ENCODE measurements at regions not wholly inside any gene's neighbourhood (a gene's known extent, or its start where the extent isn't known, plus 50 kb on each side); places are given as distances from the start of the nearest gene placed in this dataset.

DNA sequence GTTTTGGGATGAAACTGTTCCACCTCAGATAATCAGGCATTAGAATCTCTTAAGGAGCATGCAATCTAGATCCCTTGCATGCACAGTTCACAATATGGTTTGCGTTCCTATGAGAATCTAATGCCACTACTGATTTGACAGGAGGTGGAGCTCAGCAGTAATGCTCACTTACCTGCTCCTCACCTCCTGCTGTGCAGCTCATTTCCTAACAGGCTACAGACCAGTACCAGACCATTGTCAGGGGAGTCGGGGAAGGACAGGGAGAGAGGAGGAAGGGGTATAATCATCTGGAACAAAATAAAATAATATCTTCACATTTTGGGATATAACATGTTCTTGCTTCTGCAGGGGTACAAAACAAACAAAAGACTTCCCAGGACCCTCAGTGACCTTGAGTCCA, 532.0 kb upstream of the FSHR start:
- Mint-ChIP-seq H3K4me3 (ENCODE audit: unreplicated experiment) (no peak overlapping the region), H3K9me3 (ENCODE audit: unreplicated experiment) (no peaks in the 10 kb centered on the region), H3K4me1 (ENCODE audit: insufficient read depth, unreplicated experiment) (no peaks in the 10 kb centered on the region), H3K27me3 (ENCODE audit: insufficient read depth, unreplicated experiment) (peaks cover 22% of the 10 kb centered on the region), H3K27ac (ENCODE audit: low read depth, unreplicated experiment) (no peak overlapping the region), H3K36me3 (ENCODE audit: insufficient read depth, unreplicated experiment) (no peaks in the 10 kb centered on the region)
- ChIA-PET CTCF (interaction anchor here (0.6 to 5.2 kb wide), 2 partner anchors 459 to 737 kb away, joined by 3 to 40 read pairs; no protein-coding TSS in a partner anchor), POLR2A (no interaction called here)
- BruUV-seq (replicated peaks): no TSS peak
- no peak for DNase-seq (ENCODE audit: unreplicated experiment)
- TF ChIP-seq, protein P1, sequence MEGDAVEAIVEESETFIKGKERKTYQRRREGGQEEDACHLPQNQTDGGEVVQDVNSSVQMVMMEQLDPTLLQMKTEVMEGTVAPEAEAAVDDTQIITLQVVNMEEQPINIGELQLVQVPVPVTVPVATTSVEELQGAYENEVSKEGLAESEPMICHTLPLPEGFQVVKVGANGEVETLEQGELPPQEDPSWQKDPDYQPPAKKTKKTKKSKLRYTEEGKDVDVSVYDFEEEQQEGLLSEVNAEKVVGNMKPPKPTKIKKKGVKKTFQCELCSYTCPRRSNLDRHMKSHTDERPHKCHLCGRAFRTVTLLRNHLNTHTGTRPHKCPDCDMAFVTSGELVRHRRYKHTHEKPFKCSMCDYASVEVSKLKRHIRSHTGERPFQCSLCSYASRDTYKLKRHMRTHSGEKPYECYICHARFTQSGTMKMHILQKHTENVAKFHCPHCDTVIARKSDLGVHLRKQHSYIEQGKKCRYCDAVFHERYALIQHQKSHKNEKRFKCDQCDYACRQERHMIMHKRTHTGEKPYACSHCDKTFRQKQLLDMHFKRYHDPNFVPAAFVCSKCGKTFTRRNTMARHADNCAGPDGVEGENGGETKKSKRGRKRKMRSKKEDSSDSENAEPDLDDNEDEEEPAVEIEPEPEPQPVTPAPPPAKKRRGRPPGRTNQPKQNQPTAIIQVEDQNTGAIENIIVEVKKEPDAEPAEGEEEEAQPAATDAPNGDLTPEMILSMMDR (IDR thresholded peaks at IDR 0.05; ENCODE audit: unreplicated experiment): no peak
- intact Hi-C loops (cut with micrococcal nuclease): loop anchor here (5.0 to 10.0 kb wide), 3 partner anchors 431 to 806 kb away; no protein-coding TSS in a partner anchor

DNA sequence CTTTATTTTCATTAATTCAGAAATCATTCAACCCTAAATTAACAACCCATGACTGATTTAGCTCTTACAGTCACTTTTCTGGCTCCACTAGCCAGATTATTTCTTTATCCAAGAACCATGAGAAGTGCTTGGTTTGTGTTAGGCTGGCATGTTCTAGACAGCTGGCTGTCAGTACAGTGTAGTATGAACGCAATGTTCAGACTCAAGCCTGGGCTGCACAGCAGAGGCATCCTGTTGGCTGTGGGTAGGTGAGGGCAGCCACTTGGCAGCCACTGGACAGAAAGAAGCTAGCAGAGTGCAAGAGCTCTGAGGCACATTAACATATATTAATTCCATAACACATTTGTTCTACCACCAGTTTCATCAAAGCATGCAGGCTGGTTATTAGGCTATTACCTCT, 522.9 kb upstream of the FSHR start:
- Mint-ChIP-seq H3K27ac (ENCODE audit: low read depth, unreplicated experiment) (no peak overlapping the region), H3K27me3 (ENCODE audit: insufficient read depth, unreplicated experiment) (no peaks in the 10 kb centered on the region), H3K9me3 (ENCODE audit: unreplicated experiment) (no peaks in the 10 kb centered on the region), H3K4me1 (ENCODE audit: insufficient read depth, unreplicated experiment) (no peaks in the 10 kb centered on the region), H3K4me3 (ENCODE audit: unreplicated experiment) (no peak overlapping the region), H3K36me3 (ENCODE audit: insufficient read depth, unreplicated experiment) (no peaks in the 10 kb centered on the region)
- POLR2A ChIA-PET: no interaction called here
- intact Hi-C loops (cut with micrococcal nuclease): no loop called here
- TF ChIP-seq, protein P1 (IDR thresholded peaks at IDR 0.05; ENCODE audit: unreplicated experiment): no peak
- BruUV-seq (replicated peaks): no TSS peak
- CTCF ChIA-PET: no interaction called here
- no peak for DNase-seq (ENCODE audit: unreplicated experiment)

DNA sequence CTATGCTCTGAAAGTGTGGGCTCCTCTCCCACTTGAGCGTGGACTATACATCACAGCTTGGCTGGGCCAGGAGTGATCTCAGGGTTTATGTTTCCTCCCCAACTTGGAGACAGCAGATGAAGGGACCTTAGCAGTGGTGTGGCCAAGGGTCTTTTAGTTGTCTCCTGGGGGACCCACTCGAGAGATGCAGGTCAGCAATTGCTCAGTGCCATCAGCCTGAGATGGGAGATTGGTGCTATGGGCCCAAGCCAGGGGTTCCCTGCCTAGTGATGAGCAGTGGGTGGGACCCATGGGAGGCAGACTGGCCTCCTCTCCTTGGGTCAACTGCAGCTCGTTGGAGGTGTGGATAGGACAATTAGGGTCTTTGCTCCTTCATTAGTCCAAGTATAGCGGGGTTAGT, 510.5 kb upstream of the FSHR start:
- TF ChIP-seq, protein P1 (IDR thresholded peaks at IDR 0.05; ENCODE audit: unreplicated experiment): no peak
- Mint-ChIP-seq H3K27ac (ENCODE audit: low read depth, unreplicated experiment) (no peak overlapping the region), H3K4me1 (ENCODE audit: insufficient read depth, unreplicated experiment) (no peaks in the 10 kb centered on the region), H3K4me3 (ENCODE audit: unreplicated experiment) (no peak overlapping the region), H3K36me3 (ENCODE audit: insufficient read depth, unreplicated experiment) (no peaks in the 10 kb centered on the region), H3K9me3 (ENCODE audit: unreplicated experiment) (peaks cover 12% of the 10 kb centered on the region), H3K27me3 (ENCODE audit: insufficient read depth, unreplicated experiment) (peaks cover 5% of the 10 kb centered on the region)
- intact Hi-C loops (cut with micrococcal nuclease): no loop called here
- no peak for DNase-seq (ENCODE audit: unreplicated experiment)
- ChIA-PET CTCF (no interaction called here), POLR2A (no interaction called here)
- BruUV-seq (replicated peaks): no TSS peak

DNA sequence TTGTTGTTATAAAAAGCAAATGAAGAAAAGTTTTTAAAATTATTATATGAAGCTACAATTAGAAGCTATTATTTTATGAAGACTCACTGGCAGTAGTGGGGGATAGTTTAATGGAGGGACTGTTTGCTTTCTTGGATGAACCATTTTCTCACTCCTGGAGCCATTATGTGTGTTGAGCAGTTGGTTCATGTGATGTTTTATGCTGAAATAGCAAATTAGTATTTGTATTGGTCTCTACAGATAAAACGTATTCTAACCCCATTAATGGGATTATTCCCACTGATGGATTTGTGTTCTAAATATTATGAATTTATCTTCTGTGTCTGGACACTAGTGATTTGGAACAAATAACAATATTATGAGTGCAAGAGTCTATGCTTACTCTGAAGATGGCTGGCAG, 507.5 kb upstream of the FSHR start:
- no peaks in the 10 kb centered on the region for H3K4me1 Mint-ChIP-seq (ENCODE audit: insufficient read depth, unreplicated experiment)
- H3K9me3 Mint-ChIP-seq (ENCODE audit: unreplicated experiment): peaks cover 7% of the 10 kb centered on the region
- H3K4me3 Mint-ChIP-seq (ENCODE audit: unreplicated experiment): no peak overlapping the region
- peaks cover 28% of the 10 kb centered on the region for H3K27me3 Mint-ChIP-seq (ENCODE audit: insufficient read depth, unreplicated experiment)
- H3K36me3 Mint-ChIP-seq (ENCODE audit: insufficient read depth, unreplicated experiment): no peaks in the 10 kb centered on the region
- intact Hi-C loops (cut with micrococcal nuclease): no loop called here
- POLR2A ChIA-PET: no interaction called here
- no peak overlapping the region for H3K27ac Mint-ChIP-seq (ENCODE audit: low read depth, unreplicated experiment)
- BruUV-seq (replicated peaks): no TSS peak
- CTCF ChIA-PET: interaction anchor here (0.6 kb wide), 2 partner anchors 27 to 1007 kb away, joined by 3 to 4 read pairs; no protein-coding TSS in a partner anchor
- TF ChIP-seq, protein P1 (IDR thresholded peaks at IDR 0.05; ENCODE audit: unreplicated experiment): no peak
- no peak for DNase-seq (ENCODE audit: unreplicated experiment)
